Stimulated activated memory B cell treated with anti-CD40 and anti-IgM and Interleukin-4, amounts not matched to agents 10 μg/mL and 1 μg/mL and 100 μg/mL, for 72 hours (primary cell): ENCODE measurements at regions not wholly inside any gene's neighbourhood (a gene's known extent, or its start where the extent isn't known, plus 50 kb on each side); places are given as distances from the start of the nearest gene placed in this dataset.

ENCODE experiments used
- ATAC-seq: fragments of 150-1000 bp; cut with Tn5 transposase; 2 replicates; pipeline ENCODE4 v1.10.0; 2021
- H3K27ac Mint-ChIP-seq: one replicate; pipeline ENCODE4 v1.8.0; 2022; ENCODE audit warnings: mild to moderate bottlenecking, mixed read lengths
- H3K27me3 Mint-ChIP-seq: one replicate; pipeline ENCODE4 v1.8.0; 2022; ENCODE audit warnings: mixed read lengths
- H3K36me3 Mint-ChIP-seq: one replicate; pipeline ENCODE4 v1.8.0; 2022; ENCODE audit warnings: mixed read lengths
- H3K4me1 Mint-ChIP-seq: one replicate; pipeline ENCODE4 v1.8.0; 2022; ENCODE audit warnings: mixed read lengths
- H3K4me3 Mint-ChIP-seq: one replicate; pipeline ENCODE4 v1.8.0; 2022; ENCODE audit warnings: mild to moderate bottlenecking, moderate library complexity, mixed read lengths
- H3K9me3 Mint-ChIP-seq: one replicate; pipeline ENCODE4 v1.8.0; 2022; ENCODE audit warnings: mixed read lengths

- H3K27ac Mint-ChIP-seq, result no peak overlapping the region
- no peaks in the 10 kb centered on the region for H3K9me3 Mint-ChIP-seq
- H3K27me3 Mint-ChIP-seq, result peaks cover 44% of the 10 kb centered on the region
- H3K36me3 Mint-ChIP-seq, result no peaks in the 10 kb centered on the region
- peaks cover 2% of the 10 kb centered on the region for H3K4me1 Mint-ChIP-seq
- no peak for ATAC-seq
- no peak overlapping the region for H3K4me3 Mint-ChIP-seq
These were observed 75.2 kb downstream of the RHCG start for GRCh38 chr15:89421219-89421618.

- Mint-ChIP-seq H3K27ac (no peak overlapping the region), H3K27me3 (peaks cover 61% of the 10 kb centered on the region), H3K4me3 (no peak overlapping the region), H3K36me3 (no peaks in the 10 kb centered on the region), H3K4me1 (peaks cover 6% of the 10 kb centered on the region), H3K9me3 (no peaks in the 10 kb centered on the region)
- ATAC-seq, result no peak
These were observed 76.9 kb downstream of the RHCG start for GRCh38 chr15:89419370-89419984.

GRCh38 chr15:89417206-89417725, 79.1 kb downstream of the RHCG start:
- no peak overlapping the region for H3K4me3 Mint-ChIP-seq
- peaks cover 83% of the 10 kb centered on the region for H3K27me3 Mint-ChIP-seq
- ATAC-seq, result no peak

GRCh38 chr15:89416339-89417183, 79.8 kb downstream of the RHCG start:
- Mint-ChIP-seq H3K9me3 (no peaks in the 10 kb centered on the region), H3K4me3 (no peak overlapping the region), H3K4me1 (peaks cover 9% of the 10 kb centered on the region), H3K27ac (no peak overlapping the region), H3K36me3 (no peaks in the 10 kb centered on the region), H3K27me3 (peaks cover 90% of the 10 kb centered on the region)
- ATAC-seq, result peak; percentile 75

More at GRCh38 chr15:89417206-89417725, 79.1 kb downstream of the RHCG start:
- H3K27ac Mint-ChIP-seq, result no peak overlapping the region
- peaks cover 6% of the 10 kb centered on the region for H3K4me1 Mint-ChIP-seq
- H3K9me3 Mint-ChIP-seq, result no peaks in the 10 kb centered on the region
- no peaks in the 10 kb centered on the region for H3K36me3 Mint-ChIP-seq

GRCh38 chr15:89414571-89414970, 79.9 kb upstream of the POLG start:
- H3K27ac Mint-ChIP-seq, result no peak overlapping the region
- no peaks in the 10 kb centered on the region for H3K36me3 Mint-ChIP-seq
- no peak overlapping the region for H3K4me3 Mint-ChIP-seq
- H3K27me3 Mint-ChIP-seq, result peaks cover 97% of the 10 kb centered on the region
- peaks cover 22% of the 10 kb centered on the region for H3K4me1 Mint-ChIP-seq
- no peak for ATAC-seq
- no peaks in the 10 kb centered on the region for H3K9me3 Mint-ChIP-seq

- Mint-ChIP-seq H3K27ac (no peak overlapping the region), H3K27me3 (peaks cover 99% of the 10 kb centered on the region), H3K36me3 (no peaks in the 10 kb centered on the region), H3K4me1 (peaks cover 29% of the 10 kb centered on the region), H3K9me3 (no peaks in the 10 kb centered on the region), H3K4me3 (no peak overlapping the region)
- ATAC-seq, result no peak
These were observed 79.3 kb upstream of the POLG start for GRCh38 chr15:89413877-89414276.

GRCh38 chr15:89412905-89413411, 78.3 kb upstream of the POLG start:
- Mint-ChIP-seq H3K27ac (no peak overlapping the region), H3K27me3 (peaks cover 99% of the 10 kb centered on the region), H3K36me3 (no peaks in the 10 kb centered on the region), H3K9me3 (no peaks in the 10 kb centered on the region), H3K4me3 (no peak overlapping the region), H3K4me1 (peaks cover 38% of the 10 kb centered on the region)
- ATAC-seq, result no peak

GRCh38 chr15:89410039-89410435, 75.4 kb upstream of the POLG start:
- no peak overlapping the region for H3K4me3 Mint-ChIP-seq
- H3K9me3 Mint-ChIP-seq, result no peaks in the 10 kb centered on the region
- H3K36me3 Mint-ChIP-seq, result no peaks in the 10 kb centered on the region
- H3K27ac Mint-ChIP-seq, result no peak overlapping the region
- peaks cover 52% of the 10 kb centered on the region for H3K4me1 Mint-ChIP-seq
- H3K27me3 Mint-ChIP-seq, result peaks cover 100% of the 10 kb centered on the region
- ATAC-seq, result no peak

- Mint-ChIP-seq H3K36me3 (no peaks in the 10 kb centered on the region), H3K4me1 (peaks cover 52% of the 10 kb centered on the region), H3K27me3 (peaks cover 100% of the 10 kb centered on the region), H3K9me3 (no peaks in the 10 kb centered on the region), H3K4me3 (peak overlapping the region; percentile 74), H3K27ac (no peak overlapping the region)
- ATAC-seq, result no peak
These were observed 74.8 kb upstream of the POLG start for GRCh38 chr15:89409184-89410038.

- Mint-ChIP-seq H3K36me3 (no peaks in the 10 kb centered on the region), H3K4me3 (peak overlapping the region; percentile 74), H3K27me3 (peaks cover 100% of the 10 kb centered on the region), H3K27ac (no peak overlapping the region), H3K9me3 (no peaks in the 10 kb centered on the region), H3K4me1 (peaks cover 52% of the 10 kb centered on the region)
- ATAC-seq, result no peak
These were observed 74.0 kb upstream of the POLG start for GRCh38 chr15:89408372-89409183.

- Mint-ChIP-seq H3K4me3 (peak overlapping the region; percentile 34), H3K27ac (no peak overlapping the region), H3K4me1 (peaks cover 52% of the 10 kb centered on the region), H3K9me3 (no peaks in the 10 kb centered on the region), H3K27me3 (peaks cover 97% of the 10 kb centered on the region), H3K36me3 (no peaks in the 10 kb centered on the region)
- ATAC-seq, result no peak
These were observed 72.5 kb upstream of the POLG start for GRCh38 chr15:89406940-89407607.

- Mint-ChIP-seq H3K4me3 (no peak overlapping the region), H3K4me1 (peaks cover 55% of the 10 kb centered on the region), H3K36me3 (no peaks in the 10 kb centered on the region), H3K27ac (no peak overlapping the region), H3K27me3 (peaks cover 97% of the 10 kb centered on the region), H3K9me3 (no peaks in the 10 kb centered on the region)
- no peak for ATAC-seq
These were observed 71.8 kb upstream of the POLG start for GRCh38 chr15:89406218-89406939.

GRCh38 chr15:89405494-89405893, 70.9 kb upstream of the POLG start:
- H3K4me1 Mint-ChIP-seq, result peaks cover 57% of the 10 kb centered on the region
- H3K27me3 Mint-ChIP-seq, result peaks cover 97% of the 10 kb centered on the region
- no peaks in the 10 kb centered on the region for H3K9me3 Mint-ChIP-seq
- H3K36me3 Mint-ChIP-seq, result no peaks in the 10 kb centered on the region
- no peak for ATAC-seq
- no peak overlapping the region for H3K27ac Mint-ChIP-seq
- no peak overlapping the region for H3K4me3 Mint-ChIP-seq
